PC-9 (cell line): ENCODE measurements at regions not wholly inside any gene's neighbourhood (a gene's known extent, or its start where the extent isn't known, plus 50 kb on each side); places are given as distances from the start of the nearest gene placed in this dataset.

Source experiments
- BruUV-seq: library from RNA; stranded (reverse); fragments of 400-500 nt; replicated peaks from 2 replicates; lab custom pipeline; 2021; lab: Mats Ljungman, UMichigan
- CTCF ChIA-PET: fragments of 300-600 bp; sonication (Branson Sonifier 250); formaldehyde crosslinking; loops from one replicate; lab custom pipeline; 2022; ENCODE audit warnings: antibody characterized with exemption; lab: Charles Lee
- POLR2A ChIA-PET: fragments of 300-600 bp; sonication (Branson Sonifier 250); formaldehyde crosslinking; loops from one replicate; lab custom pipeline; 2022; ENCODE audit warnings: antibody characterized with exemption; ENCODE audit not compliant: unreplicated experiment; lab: Charles Lee
- DNase-seq, 2 experiments: peaks; one replicate each; pipeline versions ENCODE4 v3.0.0 to v3.0.0-alpha.2; 2015 to 2022; ENCODE audit warnings: mixed read lengths in 1 of 2
- H2AFZ ChIP-seq: fragments of 200-600 bp; sonication (generic); 2 replicates; pipeline ENCODE4 v1.8.1; 2017; ENCODE audit warnings: antibody characterized with exemption
- H3F3A ChIP-seq: fragments of 200-600 bp; sonication (generic); 2 replicates; pipeline ENCODE4 v1.8.1; 2017; ENCODE audit warnings: antibody characterized with exemption, mild to moderate bottlenecking, low read depth; ENCODE audit not compliant: insufficient read depth
- H3K27ac ChIP-seq: fragments of 200-600 bp; sonication (generic); 2 replicates; pipeline ENCODE4 v1.6.1; 2016; ENCODE audit warnings: mixed run types
- H3K27me3 ChIP-seq: fragments of 200-600 bp; sonication (generic); 2 replicates; pipeline ENCODE4 v1.6.1; 2016; ENCODE audit warnings: low read depth, mixed run types; ENCODE audit not compliant: insufficient read depth
- H3K36me3 ChIP-seq: fragments of 200-600 bp; sonication (generic); 2 replicates; pipeline ENCODE4 v1.6.1; 2016; ENCODE audit warnings: low read depth, mixed run types
- H3K4me1 ChIP-seq: fragments of 200-600 bp; sonication (generic); replicated peaks from 2 replicates; pipeline ENCODE4 v1.6.1; 2016; ENCODE audit warnings: mixed run types; ENCODE audit not compliant: insufficient read depth
- H3K4me2 ChIP-seq: fragments of 200-600 bp; sonication (generic); 2 replicates; pipeline ENCODE4 v1.6.1; 2017; ENCODE audit warnings: mixed run types
- H3K4me3 ChIP-seq: fragments of 200-600 bp; sonication (generic); 2 replicates; pipeline ENCODE4 v1.6.1; 2016; ENCODE audit warnings: mixed run types
- H3K79me2 ChIP-seq: fragments of 200-600 bp; sonication (generic); 2 replicates; pipeline ENCODE4 v1.6.1; 2017; ENCODE audit warnings: low read depth, mixed run types
- H3K9me2 ChIP-seq: fragments of 200-600 bp; sonication (generic); 2 replicates; pipeline ENCODE4 v1.8.1; 2017; ENCODE audit warnings: mild to moderate bottlenecking; ENCODE audit not compliant: insufficient read depth
- H3K9me3 ChIP-seq: fragments of 200-600 bp; sonication (generic); 2 replicates; pipeline ENCODE4 v1.8.1; 2016; ENCODE audit warnings: low read depth; ENCODE audit not compliant: insufficient read depth
- H4K20me1 ChIP-seq: fragments of 200-600 bp; sonication (generic); 2 replicates; pipeline ENCODE4 v1.8.1; 2017; ENCODE audit not compliant: insufficient read depth
- CTCF ChIP-seq: fragments of 200-600 bp; sonication (generic); conservative IDR thresholded peaks from 2 replicates; pipeline ENCODE4 v1.6.1; 2017; ENCODE audit warnings: mixed run types, antibody characterized with exemption, mild to moderate bottlenecking, moderate library complexity
- EZH2 ChIP-seq: fragments of 200-600 bp; sonication (generic); IDR thresholded peaks from 2 replicates; pipeline ENCODE4 v1.8.0; 2017; ENCODE audit warnings: antibody characterized with exemption, low read depth
- intact Hi-C: fragments of 100-400 bp; cut with micrococcal nuclease; formaldehyde crosslinking; loops from one replicate; pipeline ENCODE4 v1.10.0; 2022; ENCODE audit not compliant: unreplicated experiment

GRCh38 chr12:113740699-113741098 lies 225.4 kb downstream of the RBM19 start:
- intact Hi-C loops = no loop called here
- ChIA-PET CTCF (no interaction called here), POLR2A (no interaction called here)
- Histone ChIP-seq H3F3A (no peaks in the 10 kb centered on the region), H3K27me3 (no peaks in the 10 kb centered on the region), H3K4me2 (no peak overlapping the region), H3K36me3 (no peaks in the 10 kb centered on the region), H3K4me3 (no peak overlapping the region), H3K4me1 (no peaks in the 10 kb centered on the region), H2AFZ (no peak overlapping the region), H3K79me2 (no peaks in the 10 kb centered on the region), H3K9me3 (no peaks in the 10 kb centered on the region), H4K20me1 (no peaks in the 10 kb centered on the region), H3K9me2 (no peaks in the 10 kb centered on the region), H3K27ac (no peak overlapping the region)
- DNase-seq = no peak
- no peak for TF ChIP-seq EZH2
- no peak for TF ChIP-seq CTCF
- BruUV-seq = no TSS peak

- CTCF ChIA-PET = no interaction called here
- H3K9me2 ChIP-seq = peaks cover 4% of the 10 kb centered on the region; the same call in 1 of the 2 replicates
- TF ChIP-seq EZH2 (no peak), CTCF (no peak)
These were observed 231.0 kb downstream of the RBM19 start for GRCh38 chr12:113735131-113735530.

DNA sequence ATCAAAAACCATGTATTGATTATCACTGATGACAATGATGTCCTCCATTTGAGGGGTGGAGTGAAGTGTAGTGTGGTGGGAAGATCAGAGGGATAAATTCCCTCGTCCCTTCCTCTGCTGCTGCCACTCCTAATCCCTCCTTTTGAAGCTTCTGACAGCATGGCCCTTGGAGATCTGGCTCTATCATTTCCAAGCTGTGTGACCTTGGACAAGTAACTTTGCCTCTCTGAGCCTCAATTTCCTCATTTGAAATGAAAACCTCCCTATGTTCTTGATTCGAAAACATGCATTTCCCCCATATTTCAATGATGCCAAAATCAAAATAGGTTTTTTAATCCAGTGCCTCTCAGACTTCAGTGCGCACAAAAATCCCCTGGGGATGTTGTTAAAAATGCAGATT lies 231.6 kb downstream of the RBM19 start:
- no peaks in the 10 kb centered on the region for H3K9me3 ChIP-seq
- no peaks in the 10 kb centered on the region for H3K27me3 ChIP-seq
- no peak overlapping the region for H3K4me2 ChIP-seq
- ChIA-PET CTCF (no interaction called here), POLR2A (interaction anchor here (0.9 kb wide), 1 partner anchor 13 kb away, joined by 5 read pairs; no protein-coding TSS in a partner anchor)
- H2AFZ ChIP-seq = no peak overlapping the region
- no peak overlapping the region for H3K4me3 ChIP-seq
- TF ChIP-seq EZH2 = no peak
- no peak for TF ChIP-seq CTCF
- no peaks in the 10 kb centered on the region for H3K4me1 ChIP-seq
- no peak overlapping the region for H3K27ac ChIP-seq
- no peaks in the 10 kb centered on the region for H3K79me2 ChIP-seq
- H3F3A ChIP-seq = no peaks in the 10 kb centered on the region
- H3K9me2 ChIP-seq = peaks cover 4% of the 10 kb centered on the region; the same call in 1 of the 2 replicates
- intact Hi-C loops = no loop called here
- no peaks in the 10 kb centered on the region for H3K36me3 ChIP-seq
- no peak for DNase-seq
- BruUV-seq = no TSS peak
- no peaks in the 10 kb centered on the region for H4K20me1 ChIP-seq

More at GRCh38 chr12:113735131-113735530, 231.0 kb downstream of the RBM19 start:
- POLR2A ChIA-PET = interaction anchor here (0.9 kb wide), 1 partner anchor 12 kb away, joined by 5 read pairs; no protein-coding TSS in a partner anchor
- Histone ChIP-seq H2AFZ (no peak overlapping the region), H4K20me1 (no peaks in the 10 kb centered on the region), H3K4me3 (no peak overlapping the region), H3K9me3 (no peaks in the 10 kb centered on the region), H3K79me2 (no peaks in the 10 kb centered on the region), H3F3A (no peaks in the 10 kb centered on the region), H3K27ac (no peak overlapping the region), H3K4me2 (no peak overlapping the region), H3K27me3 (no peaks in the 10 kb centered on the region), H3K4me1 (no peaks in the 10 kb centered on the region), H3K36me3 (no peaks in the 10 kb centered on the region)
- no peak for DNase-seq
- no TSS peak for BruUV-seq
- intact Hi-C loops = no loop called here
